ENCODE measurements at regions not wholly inside any gene's neighbourhood (a gene's known extent, or its start where the extent isn't known, plus 50 kb on each side); places are given as distances from the start of the nearest gene placed in this dataset.
"Not testable (repeated sequence)": the region's sequence is repeated elsewhere in the genome, so short reads cannot be mapped to it uniquely, and the experiment has no call there.

- peaks cover 2% of the 10 kb centered on the region for H3K9me3 Mint-ChIP-seq
- H3K27ac Mint-ChIP-seq, result peak overlapping the region; percentile 6
- H3K27me3 Mint-ChIP-seq, result no peaks in the 10 kb centered on the region
- POLR2A ChIA-PET, result no interaction called here
- CTCF ChIA-PET, result no interaction called here
- peaks cover 42% of the 10 kb centered on the region for H3K4me1 Mint-ChIP-seq
- H3K36me3 Mint-ChIP-seq (ENCODE audit: low read depth), result peaks cover 2% of the 10 kb centered on the region
- DNase-seq, result no peak
- H3K4me3 Mint-ChIP-seq, result no peak overlapping the region
Observed at GRCh38 chr7:114788706-114789105, 133.2 kb upstream of the MDFIC start.

GRCh38 chr7:114789161-114789560, 132.7 kb upstream of the MDFIC start:
- Mint-ChIP-seq H3K4me1 (peaks cover 42% of the 10 kb centered on the region), H3K4me3 (no peak overlapping the region), H3K27me3 (no peaks in the 10 kb centered on the region), H3K9me3 (peaks cover 2% of the 10 kb centered on the region), H3K27ac (no peak overlapping the region), H3K36me3 (ENCODE audit: low read depth) (peaks cover 2% of the 10 kb centered on the region)
- POLR2A ChIA-PET, result no interaction called here
- CTCF ChIA-PET, result no interaction called here
- DNase-seq, result no peak

- Mint-ChIP-seq H3K4me3 (no peak overlapping the region), H3K27ac (peak overlapping the region; percentile 5), H3K4me1 (peaks cover 39% of the 10 kb centered on the region), H3K9me3 (peaks cover 2% of the 10 kb centered on the region), H3K27me3 (no peaks in the 10 kb centered on the region), H3K36me3 (ENCODE audit: low read depth) (peaks cover 2% of the 10 kb centered on the region)
- ChIA-PET CTCF (no interaction called here), POLR2A (no interaction called here)
- no peak for DNase-seq
Observed at GRCh38 chr7:114789871-114790311, 132.0 kb upstream of the MDFIC start.

GRCh38 chr7:114790521-114790920, 131.4 kb upstream of the MDFIC start:
- Mint-ChIP-seq H3K4me3 (no peak overlapping the region), H3K27me3 (no peaks in the 10 kb centered on the region), H3K4me1 (peaks cover 32% of the 10 kb centered on the region), H3K36me3 (ENCODE audit: low read depth) (peaks cover 2% of the 10 kb centered on the region), H3K27ac (no peak overlapping the region), H3K9me3 (peaks cover 2% of the 10 kb centered on the region)
- ChIA-PET POLR2A (no interaction called here), CTCF (no interaction called here)
- DNase-seq, result no peak

- CTCF ChIA-PET, result no interaction called here
- Mint-ChIP-seq H3K9me3 (peaks cover 2% of the 10 kb centered on the region), H3K27me3 (no peaks in the 10 kb centered on the region), H3K4me3 (no peak overlapping the region), H3K4me1 (peaks cover 28% of the 10 kb centered on the region), H3K27ac (no peak overlapping the region), H3K36me3 (ENCODE audit: low read depth) (peaks cover 2% of the 10 kb centered on the region)
- DNase-seq, result no peak
- POLR2A ChIA-PET, result interaction anchor here (1.2 kb wide), 1 partner anchor 22 kb away, joined by 4 read pairs; no protein-coding TSS in a partner anchor
Observed at GRCh38 chr7:114791771-114792170, 130.1 kb upstream of the MDFIC start.

GRCh38 chr7:114793155-114793845, 128.6 kb upstream of the MDFIC start:
- Mint-ChIP-seq H3K27me3 (no peaks in the 10 kb centered on the region), H3K4me3 (no peak overlapping the region), H3K9me3 (peaks cover 2% of the 10 kb centered on the region), H3K27ac (no peak overlapping the region), H3K4me1 (peaks cover 27% of the 10 kb centered on the region), H3K36me3 (ENCODE audit: low read depth) (peaks cover 2% of the 10 kb centered on the region)
- CTCF ChIA-PET, result no interaction called here
- DNase-seq, result no peak
- POLR2A ChIA-PET, result no interaction called here

- CTCF ChIA-PET, result no interaction called here
- no peak overlapping the region for H3K4me3 Mint-ChIP-seq
- DNase-seq, result no peak
- H3K36me3 Mint-ChIP-seq (ENCODE audit: low read depth), result no peaks in the 10 kb centered on the region
- no peaks in the 10 kb centered on the region for H3K9me3 Mint-ChIP-seq
- POLR2A ChIA-PET, result no interaction called here
- H3K4me1 Mint-ChIP-seq, result peaks cover 25% of the 10 kb centered on the region
- no peak overlapping the region for H3K27ac Mint-ChIP-seq
- no peaks in the 10 kb centered on the region for H3K27me3 Mint-ChIP-seq
Observed at GRCh38 chr7:114795475-114795874, 126.4 kb upstream of the MDFIC start.

- CTCF ChIA-PET, result no interaction called here
Observed at GRCh38 chr7:114799628-114800028, 122.3 kb upstream of the MDFIC start.

GRCh38 chr7:114802632-114803031, 119.3 kb upstream of the MDFIC start:
- no peak for DNase-seq
- ChIA-PET POLR2A (no interaction called here), CTCF (no interaction called here)
- Mint-ChIP-seq H3K27ac (no peak overlapping the region), H3K4me3 (no peak overlapping the region), H3K36me3 (ENCODE audit: low read depth) (no peaks in the 10 kb centered on the region), H3K27me3 (peaks cover 2% of the 10 kb centered on the region), H3K4me1 (peaks cover 23% of the 10 kb centered on the region), H3K9me3 (no peaks in the 10 kb centered on the region)

More at GRCh38 chr7:114799628-114800028, 122.3 kb upstream of the MDFIC start:
- Mint-ChIP-seq H3K4me1 (peaks cover 22% of the 10 kb centered on the region), H3K27me3 (no peaks in the 10 kb centered on the region), H3K27ac (no peak overlapping the region), H3K9me3 (no peaks in the 10 kb centered on the region), H3K36me3 (ENCODE audit: low read depth) (no peaks in the 10 kb centered on the region), H3K4me3 (no peak overlapping the region)
- POLR2A ChIA-PET, result interaction anchor here (1.3 kb wide), 1 partner anchor 14 kb away, joined by 5 read pairs; no protein-coding TSS in a partner anchor
- DNase-seq, result no peak

- CTCF ChIA-PET, result no interaction called here
- no peak overlapping the region for H3K4me3 Mint-ChIP-seq
Observed at GRCh38 chr7:114806590-114807162, 115.2 kb upstream of the MDFIC start.

GRCh38 chr7:114812570-114812969, 109.3 kb upstream of the MDFIC start:
- DNase-seq, result no peak
- H3K9me3 Mint-ChIP-seq, result peaks cover 7% of the 10 kb centered on the region
- no peak overlapping the region for H3K27ac Mint-ChIP-seq
- no peaks in the 10 kb centered on the region for H3K27me3 Mint-ChIP-seq
- H3K4me1 Mint-ChIP-seq, result peaks cover 24% of the 10 kb centered on the region
- H3K36me3 Mint-ChIP-seq (ENCODE audit: low read depth), result peaks cover 4% of the 10 kb centered on the region
- H3K4me3 Mint-ChIP-seq, result no peak overlapping the region
- CTCF ChIA-PET, result no interaction called here
- POLR2A ChIA-PET, result interaction anchor here (1.6 kb wide), 1 partner anchor 21 kb away, joined by 4 read pairs; no protein-coding TSS in a partner anchor

More at GRCh38 chr7:114806590-114807162, 115.2 kb upstream of the MDFIC start:
- DNase-seq, result no peak
- POLR2A ChIA-PET, result no interaction called here
- peaks cover 11% of the 10 kb centered on the region for H3K4me1 Mint-ChIP-seq
- peaks cover 2% of the 10 kb centered on the region for H3K27me3 Mint-ChIP-seq
- H3K36me3 Mint-ChIP-seq (ENCODE audit: low read depth), result no peaks in the 10 kb centered on the region
- H3K27ac Mint-ChIP-seq, result no peak overlapping the region
- no peaks in the 10 kb centered on the region for H3K9me3 Mint-ChIP-seq

- H3K4me1 Mint-ChIP-seq, result peaks cover 25% of the 10 kb centered on the region
- H3K9me3 Mint-ChIP-seq, result peaks cover 7% of the 10 kb centered on the region
- H3K27me3 Mint-ChIP-seq, result no peaks in the 10 kb centered on the region
- POLR2A ChIA-PET, result interaction anchor here (0.9 to 1.6 kb wide), 6 partner anchors 14 to 195 kb away, joined by 3 to 9 read pairs (median 4); partner anchors contain the start of gene MDFIC
- no peak for DNase-seq
- CTCF ChIA-PET, result interaction anchor here (0.7 kb wide), 1 partner anchor 19 kb away, joined by 3 read pairs; no protein-coding TSS in a partner anchor
- no peak overlapping the region for H3K4me3 Mint-ChIP-seq
- no peak overlapping the region for H3K27ac Mint-ChIP-seq
- peaks cover 4% of the 10 kb centered on the region for H3K36me3 Mint-ChIP-seq (ENCODE audit: low read depth)
Observed at GRCh38 chr7:114813624-114814023, 108.3 kb upstream of the MDFIC start.

- POLR2A ChIA-PET; DNase-seq; CTCF ChIA-PET; H3K27me3 Mint-ChIP-seq; H3K4me3 Mint-ChIP-seq; H3K9me3 Mint-ChIP-seq; H3K36me3 Mint-ChIP-seq (ENCODE audit: low read depth); H3K27ac Mint-ChIP-seq: not testable (repeated sequence)
- H3K4me1 Mint-ChIP-seq, result peaks cover 28% of the 10 kb centered on the region
Observed at GRCh38 chr7:114817036-114817435, 104.9 kb upstream of the MDFIC start.

- Mint-ChIP-seq H3K4me3 (no peak overlapping the region), H3K27me3 (no peaks in the 10 kb centered on the region), H3K36me3 (ENCODE audit: low read depth) (peaks cover 4% of the 10 kb centered on the region), H3K27ac (no peak overlapping the region), H3K4me1 (peaks cover 19% of the 10 kb centered on the region), H3K9me3 (peaks cover 7% of the 10 kb centered on the region)
- ChIA-PET CTCF (no interaction called here), POLR2A (no interaction called here)
- DNase-seq, result no peak
Observed at GRCh38 chr7:114818501-114818900, 103.4 kb upstream of the MDFIC start.

Measured in activated CD4-positive, alpha-beta memory T cell treated with anti-CD3 and anti-CD28 coated beads, Interleukin-2, amount 10 ng/mL, durations not matched to agents 7 days and 5 days (primary cell).